OCI-M2 (cell line): ENCODE measurements at regions not wholly inside any gene's neighbourhood (a gene's known extent, or its start where the extent isn't known, plus 50 kb on each side); places are given as distances from the start of the nearest gene placed in this dataset.
"Not testable (repeated sequence)": the region's sequence is repeated elsewhere in the genome, so short reads cannot be mapped to it uniquely, and the experiment has no call there.

Experiments used
- DNase-seq: peaks from one replicate; lab custom pipeline; 2025; ENCODE audit not compliant: unreplicated experiment; lab: John Stamatoyannopoulos, UW

GRCh38 chr10:120188950-120189349, 268.1 kb upstream of the PLPP4 start:
- no peak for DNase-seq

DNA sequence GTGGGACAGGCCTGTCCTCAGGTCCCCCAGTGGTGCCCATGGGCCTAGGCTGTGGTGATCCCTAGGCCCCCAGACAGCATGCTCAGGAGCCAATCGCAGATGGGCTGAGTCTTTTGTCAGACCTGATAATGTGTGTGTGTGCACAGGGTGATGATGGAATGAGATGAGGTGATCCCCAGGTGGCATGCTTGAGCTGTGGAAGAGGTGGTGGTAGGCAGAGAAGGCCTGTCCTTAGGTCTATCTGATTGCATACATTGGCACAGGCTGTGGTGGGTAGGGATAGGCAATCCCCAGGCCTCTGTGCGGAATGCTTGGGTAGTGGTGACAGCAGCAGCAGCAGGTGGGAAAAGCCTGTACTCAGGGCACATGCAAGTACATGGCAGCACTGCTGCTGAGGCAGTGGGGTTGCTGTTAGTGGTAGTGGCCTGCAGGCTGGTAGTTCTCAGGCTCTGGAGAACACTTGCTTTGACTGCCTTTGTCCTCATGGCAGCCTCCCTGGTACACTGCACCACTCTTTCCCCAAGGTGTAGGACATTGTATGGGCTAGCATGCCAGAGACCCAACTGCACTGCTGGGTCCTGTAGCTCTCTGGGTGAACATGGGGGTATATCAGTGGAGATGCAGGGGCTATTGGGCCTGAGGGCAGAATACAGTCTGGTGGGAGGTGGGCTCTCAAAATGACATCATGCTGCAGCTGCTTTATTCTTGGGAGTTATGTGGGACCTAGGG, 260.9 kb upstream of the PLPP4 start:
- DNase-seq, result no peak

DNA sequence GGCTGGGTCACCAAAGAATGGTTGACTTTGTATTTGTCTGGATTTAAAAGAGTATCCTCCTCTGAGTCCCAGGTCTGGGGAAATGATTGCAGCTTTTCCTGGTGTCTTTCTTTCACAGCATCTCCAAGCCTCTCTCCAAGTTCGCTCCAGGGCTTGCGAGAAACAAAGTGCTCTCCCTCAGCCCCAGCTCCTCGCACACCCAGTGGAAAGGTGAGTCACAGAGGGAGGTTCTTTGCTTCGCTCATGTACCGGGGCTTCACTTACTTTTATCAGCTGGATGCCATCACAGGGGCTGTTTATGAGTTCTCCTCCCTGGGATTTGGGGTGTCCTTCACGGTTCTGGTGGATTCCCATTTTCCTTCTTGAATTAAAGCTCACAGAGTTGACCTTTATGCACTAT, 252.2 kb upstream of the PLPP4 start:
- DNase-seq, result no peak

DNA sequence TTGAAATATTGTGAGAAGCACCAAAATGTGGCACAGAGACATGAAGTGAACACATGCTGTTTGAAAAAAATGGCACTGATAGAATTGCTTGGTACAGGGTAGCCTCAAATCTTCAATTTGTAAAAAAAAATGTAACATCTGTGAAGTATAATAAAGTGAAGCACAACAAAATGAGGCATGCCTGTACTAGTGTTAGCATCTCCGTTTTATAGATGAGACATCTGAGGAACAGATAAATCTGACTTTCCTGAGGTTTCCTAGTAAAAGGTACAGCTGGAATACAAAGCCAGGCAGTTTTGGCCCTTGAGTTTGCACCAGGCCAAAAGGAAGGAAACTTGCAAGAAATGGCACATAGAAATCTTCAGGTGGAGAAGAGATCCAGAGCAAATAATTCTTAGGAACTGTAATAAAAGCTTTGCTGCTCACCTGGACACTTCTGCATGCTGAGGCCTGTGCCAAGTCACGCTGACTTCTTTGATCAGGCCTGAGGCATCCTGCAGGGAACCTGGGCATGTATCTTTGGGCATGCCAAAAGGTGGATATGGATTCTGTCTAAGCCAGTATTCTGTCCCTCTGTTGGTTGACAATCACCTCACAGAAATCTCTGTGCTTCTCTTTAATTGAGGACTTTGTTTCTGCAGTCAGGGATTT, 251.5 kb upstream of the PLPP4 start:
- DNase-seq, result no peak

- DNase-seq, result no peak
Measured at GRCh38 chr10:120208488-120208887, 248.5 kb upstream of the PLPP4 start.

DNA sequence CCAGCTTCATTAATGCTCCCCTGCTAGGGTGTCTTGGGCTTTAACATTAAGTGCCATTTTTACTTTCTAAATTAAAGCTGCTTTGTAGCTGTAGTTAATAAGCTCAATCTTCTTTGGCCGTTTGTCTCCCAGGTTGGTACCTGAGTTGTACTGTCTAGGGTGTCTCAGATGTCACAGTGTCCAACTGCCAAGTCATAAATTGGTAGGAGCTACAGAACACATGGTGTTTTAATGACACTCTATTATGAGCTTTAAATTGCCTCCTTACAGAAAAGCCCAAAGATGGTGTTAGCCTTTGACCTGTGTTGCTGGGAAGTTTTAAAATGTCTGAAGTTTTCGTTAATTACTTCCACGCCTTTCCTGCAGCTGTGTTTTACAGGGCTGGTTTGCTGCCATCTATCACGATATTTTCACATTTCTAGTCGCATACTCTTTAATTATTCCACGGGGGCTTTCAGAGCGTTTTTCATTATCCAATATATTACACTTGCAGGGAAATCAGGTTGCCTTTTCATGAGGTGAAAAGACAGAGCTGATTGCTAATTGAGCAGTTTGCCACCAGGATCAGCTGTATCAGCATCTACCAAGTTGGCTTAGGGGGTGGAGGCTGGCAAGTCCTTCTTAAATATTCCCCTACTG, 247.8 kb upstream of the PLPP4 start:
- DNase-seq, result no peak

DNA sequence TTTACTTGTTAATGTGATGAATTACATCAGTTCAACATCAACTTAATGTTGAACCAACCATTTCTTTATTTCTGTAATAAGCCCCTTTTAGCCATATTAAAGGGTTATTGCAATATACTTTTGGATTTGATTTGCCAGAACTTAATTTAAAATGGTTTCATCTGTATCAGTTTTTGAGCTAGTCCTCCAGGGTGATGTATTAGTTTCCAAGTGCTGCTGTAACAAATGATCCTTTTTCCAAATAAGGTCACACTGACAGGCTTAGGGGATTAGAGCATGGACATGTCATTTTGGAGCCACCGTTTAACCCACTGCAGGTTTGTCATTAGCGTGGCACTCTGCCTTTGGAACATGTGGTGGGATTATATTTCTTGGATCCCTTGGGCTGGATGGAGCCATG, 244.8 kb upstream of the PLPP4 start:
- no peak for DNase-seq

GRCh38 chr10:120213283-120213682, 243.7 kb upstream of the PLPP4 start:
- not testable (repeated sequence) for DNase-seq

GRCh38 chr10:120217736-120218135, 239.3 kb upstream of the PLPP4 start:
- DNase-seq, result no peak

- peak; percentile 2 for DNase-seq
Measured at GRCh38 chr10:120221873-120222485, 235.0 kb upstream of the PLPP4 start.

- no peak for DNase-seq
Measured at GRCh38 chr10:120229641-120230040, 227.4 kb upstream of the PLPP4 start.

DNA sequence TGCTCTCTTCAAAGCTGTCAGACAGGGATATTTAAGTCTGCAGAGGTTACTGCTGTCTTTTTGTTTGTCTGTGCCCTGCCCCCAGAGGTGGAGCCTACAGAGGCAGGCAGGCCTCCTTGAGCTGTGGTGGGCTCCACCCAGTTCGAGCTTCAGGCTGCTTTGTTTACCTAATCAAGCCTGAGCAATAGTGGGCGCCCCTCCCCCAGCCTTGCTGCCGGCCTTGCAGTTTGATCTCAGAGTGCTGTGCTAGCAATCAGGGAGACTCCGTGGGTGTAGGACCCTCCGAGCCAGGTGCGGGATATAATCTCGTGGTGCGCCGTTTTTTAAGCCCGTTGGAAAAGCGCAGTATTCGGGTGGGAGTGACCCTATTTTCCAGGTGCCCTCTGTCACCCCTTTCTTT, 217.3 kb upstream of the PLPP4 start:
- DNase-seq, result not testable (repeated sequence)

DNA sequence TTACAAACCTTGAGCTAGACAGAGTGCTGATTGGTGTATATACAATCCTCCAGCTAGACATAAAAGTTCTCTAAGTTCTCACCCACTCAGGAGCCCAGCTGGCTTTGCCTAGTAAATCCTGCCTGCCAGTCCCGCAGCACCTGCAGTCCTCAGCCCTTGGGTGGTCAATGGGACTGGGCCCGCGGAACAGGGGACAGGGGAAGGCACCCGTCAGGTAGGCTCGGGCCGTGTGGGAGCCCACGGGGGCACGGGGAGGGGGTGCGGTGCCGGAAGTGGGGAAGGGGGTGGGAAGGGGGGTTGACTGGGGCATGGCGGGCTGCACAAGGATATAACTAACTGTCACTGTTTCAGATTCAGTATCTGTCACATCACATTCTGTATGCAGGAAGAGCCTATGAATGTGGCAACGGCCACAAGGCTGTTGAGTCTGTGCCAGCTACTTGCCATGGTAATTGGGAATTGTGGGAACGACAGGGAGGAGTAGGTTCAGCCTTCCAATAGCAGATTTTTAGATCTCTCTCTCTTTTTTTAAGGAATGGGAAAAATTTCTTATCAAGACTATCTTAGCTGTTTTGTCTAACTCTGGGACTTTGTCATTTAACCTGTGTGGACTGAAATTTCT, 205.1 kb upstream of the PLPP4 start:
- no peak for DNase-seq

GRCh38 chr10:120253131-120253530, 203.9 kb upstream of the PLPP4 start:
- no peak for DNase-seq

DNA sequence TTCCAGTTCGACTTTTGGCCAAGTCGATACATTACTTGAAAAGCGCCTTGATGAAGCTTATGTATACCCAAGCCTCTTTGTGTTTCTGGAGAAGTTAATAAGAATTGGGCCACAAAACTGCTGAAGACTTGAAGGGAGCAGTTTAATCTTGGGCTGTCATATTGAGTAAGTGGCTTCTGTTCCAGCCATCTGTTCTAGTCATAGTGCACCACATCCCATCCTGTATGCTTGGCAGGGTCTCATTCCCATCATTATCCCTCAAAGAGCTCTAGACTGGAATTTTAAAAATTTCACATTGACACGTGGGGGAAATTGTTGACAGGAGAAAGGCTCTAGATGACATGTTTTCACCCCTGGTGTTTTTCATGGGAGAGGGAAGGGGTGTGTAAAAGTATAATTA, 196.6 kb upstream of the PLPP4 start:
- DNase-seq, result no peak

DNA sequence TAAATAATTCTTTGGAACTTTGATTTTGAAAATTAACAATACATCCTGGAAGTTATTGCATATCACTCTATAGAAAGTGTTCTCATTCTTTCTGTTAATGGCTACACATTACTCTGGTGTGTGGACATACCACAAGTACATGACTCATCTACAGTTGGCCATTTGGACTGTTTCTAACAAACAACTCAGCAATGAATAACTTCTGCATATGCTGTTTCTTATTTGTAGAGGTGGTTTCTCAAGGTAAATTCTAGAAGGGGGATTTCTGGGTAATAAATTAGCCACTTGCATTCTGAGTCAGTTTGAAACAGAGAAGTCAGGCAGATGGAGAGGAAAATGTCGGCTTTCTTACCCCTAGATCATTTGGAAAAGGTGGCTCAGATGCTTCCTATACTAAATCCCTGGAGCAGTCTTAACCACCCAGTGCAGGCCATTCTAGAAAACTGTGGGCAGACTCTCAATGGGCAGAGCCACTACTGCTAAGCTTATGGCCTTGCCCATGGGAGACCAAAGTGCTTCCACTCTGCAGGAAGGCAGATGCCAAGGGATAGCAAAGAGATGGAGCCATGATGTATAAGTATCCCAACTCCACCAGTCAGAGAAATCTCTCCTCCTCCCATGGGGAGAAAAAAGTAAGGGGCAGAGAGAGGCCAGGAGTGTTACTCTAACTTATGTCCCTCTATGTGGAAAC, 194.0 kb upstream of the PLPP4 start:
- no peak for DNase-seq

GRCh38 chr10:120266022-120266421, 191.0 kb upstream of the PLPP4 start:
- DNase-seq, result no peak

- DNase-seq, result no peak
Measured at GRCh38 chr10:120270906-120271305, 186.1 kb upstream of the PLPP4 start.

- DNase-seq, result no peak
Measured at GRCh38 chr10:120271696-120272095, 185.3 kb upstream of the PLPP4 start.

DNA sequence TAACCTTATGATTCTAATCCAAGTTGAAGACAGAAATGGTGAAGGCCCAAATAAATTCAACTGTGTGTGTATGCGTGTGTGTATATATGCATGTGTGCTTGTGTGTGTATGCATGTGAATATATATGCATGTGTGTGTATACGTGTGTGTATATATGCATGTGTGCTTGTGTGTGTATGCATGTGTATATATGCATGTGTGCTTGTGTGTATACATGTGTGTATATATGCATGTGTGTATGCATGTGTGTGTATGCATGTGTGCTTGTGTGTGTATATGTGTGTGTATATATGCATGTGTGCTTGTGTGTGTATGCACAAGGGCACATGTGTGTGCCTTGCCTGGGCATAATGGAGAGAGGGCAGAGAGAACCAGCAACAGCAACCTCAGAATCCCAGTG, 184.7 kb upstream of the PLPP4 start:
- no peak for DNase-seq

DNA sequence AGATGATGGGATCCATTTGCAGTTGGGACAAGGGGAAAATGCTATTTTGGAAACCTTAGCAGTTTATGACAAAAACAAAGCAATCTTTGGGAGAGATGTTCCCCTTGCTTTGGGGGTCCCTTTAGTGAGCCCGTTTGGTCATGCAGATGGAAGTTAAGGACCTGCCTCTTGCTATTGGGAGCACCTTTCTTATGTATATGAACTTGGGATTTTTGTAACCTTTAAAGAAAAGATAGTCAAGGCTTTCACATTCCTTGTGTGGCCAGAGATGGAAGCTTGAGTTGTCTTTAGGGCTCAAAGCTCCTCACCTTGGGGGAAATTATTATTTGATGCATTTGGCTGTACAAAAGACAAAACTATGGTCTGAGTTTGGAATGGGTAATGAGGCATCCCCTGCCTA, 179.0 kb upstream of the PLPP4 start:
- DNase-seq, result no peak
